K562 (cell line): ENCODE measurements at regions not wholly inside any gene's neighbourhood (a gene's known extent, or its start where the extent isn't known, plus 50 kb on each side); places are given as distances from the start of the nearest gene placed in this dataset.

Experiments used
- ATAC-seq: fragments of 200-7000 bp; cut with Tn5 transposase; 3 replicates; pipeline ENCODE4 v1.9.1; 2020; ENCODE audit warnings: moderate library complexity
- BruUV-seq: library from RNA; stranded (reverse); fragments of 400-500 nt; replicated peaks from 2 replicates; lab custom pipeline; 2021; lab: Mats Ljungman, UMichigan
- CTCF ChIA-PET: fragments of 300-600 bp; formaldehyde crosslinking; extraction: SDS; loops from one replicate; lab custom pipeline; 2021; ENCODE audit warnings: low intra/inter-chr PET ratio; lab: Yijun Ruan, JAX
- POLR2A ChIA-PET: fragments of 300-600, 350-650 bp; sonication (Branson Sonifier 250); formaldehyde crosslinking; extraction: SDS; loops from one replicate; lab custom pipeline; 2021; ENCODE audit warnings: antibody characterized with exemption, inconsistent platforms; lab: Yijun Ruan, JAX
- DNase-seq, 4 experiments: peaks; one replicate each; pipeline versions ENCODE4 v3.0.0 to v3.0.0-alpha.2; 2011 to 2018; ENCODE audit warnings: low spot score in 3 of 4, mixed read lengths in 3 of 4; ENCODE audit errors: extremely low read depth in 1 of 4
- FAIRE-seq: peaks from 2 replicates; lab custom pipeline; 2011; peaks lifted over from hg19 to GRCh38; lab: Jason Lieb, UNC
- H2AFZ ChIP-seq: 2 replicates; pipeline ENCODE4 v1.6.0; 2011; ENCODE audit warnings: low read depth, low read length, control low read depth, inconsistent platforms
- H3K27ac ChIP-seq: fragments of 200-600 bp; 3 replicates; pipeline ENCODE4 v1.8.0; 2011; ENCODE audit warnings: low read depth, mild to moderate bottlenecking, control low read depth, inconsistent platforms, low read length, moderate library complexity, mixed read lengths; ENCODE audit errors: extremely low read depth
- H3K27me3 ChIP-seq, 2 experiments: fragments of 300-600 bp in 1 of 2; 2 replicates in 1 of 2; 3 replicates in 1 of 2; pipeline versions ENCODE4 v1.6.0 to v1.8.0; 2011; ENCODE audit warnings: inconsistent platforms in 2 of 2, low read length in 2 of 2, mild to moderate bottlenecking in 1 of 2, mixed read lengths in 1 of 2, moderate library complexity in 1 of 2; ENCODE audit not compliant: control insufficient read depth in 2 of 2, insufficient read depth in 2 of 2
- H3K36me3 ChIP-seq: fragments of 300-600 bp; 3 replicates; pipeline ENCODE4 v1.8.0; 2011; ENCODE audit warnings: mild to moderate bottlenecking, low read length, inconsistent platforms; ENCODE audit not compliant: control insufficient read depth, insufficient read depth
- H3K4me1 ChIP-seq, 2 experiments: fragments of 200-600 bp in 1 of 2; replicated peaks in 1 of 2; 2 replicates in 1 of 2; 3 replicates in 1 of 2; pipeline versions ENCODE4 v1.5.1 to v1.8.0; 2011; ENCODE audit warnings: inconsistent platforms in 2 of 2, low read length in 2 of 2, mild to moderate bottlenecking in 1 of 2, mixed read lengths in 1 of 2, moderate library complexity in 1 of 2; ENCODE audit not compliant: control insufficient read depth in 2 of 2, insufficient read depth in 2 of 2
- H3K4me2 ChIP-seq: 2 replicates; pipeline ENCODE4 v1.6.1; 2011; ENCODE audit warnings: low read length, control low read depth, inconsistent platforms, mixed read lengths; ENCODE audit not compliant: insufficient read depth
- H3K4me3 ChIP-seq: fragments of 200-600 bp; sonication (generic), shearing (Covaris generic); 2 replicates; pipeline ENCODE4 v1.5.1; 2016; ENCODE audit warnings: control low read depth, inconsistent platforms
- H3K79me2 ChIP-seq: fragments of 200-600 bp; 3 replicates; pipeline ENCODE4 v1.8.0; 2011; ENCODE audit warnings: low read length, inconsistent platforms; ENCODE audit not compliant: control insufficient read depth, insufficient read depth
- H3K9ac ChIP-seq, 2 experiments: 2 replicates each; pipeline versions ENCODE4 v1.6.0 to v1.6.1; 2011; ENCODE audit warnings: low read depth in 2 of 2, low read length in 2 of 2, control low read depth in 1 of 2, inconsistent platforms in 1 of 2, mild to moderate bottlenecking in 1 of 2, mixed read lengths in 1 of 2; ENCODE audit not compliant: insufficient read depth in 1 of 2
- H3K9me1 ChIP-seq: one replicate; pipeline ENCODE4 v1.6.0; 2011; ENCODE audit warnings: inconsistent platforms, mild to moderate bottlenecking, low read length, moderate library complexity; ENCODE audit not compliant: control insufficient read depth, insufficient read depth
- H3K9me3 ChIP-seq: replicated peaks from 2 replicates; pipeline ENCODE4 v1.5.1; 2011; ENCODE audit warnings: low read depth, low read length, inconsistent platforms; ENCODE audit not compliant: control insufficient read depth, insufficient read depth
- H4K20me1 ChIP-seq: replicated peaks from 2 replicates; pipeline ENCODE4 v1.6.1; 2011; ENCODE audit warnings: low read length, inconsistent platforms, mixed read lengths; ENCODE audit not compliant: control insufficient read depth, insufficient read depth
- CHAMP1 ChIP-seq: fragments of 450-650 bp; IDR thresholded peaks from 2 replicates; pipeline ENCODE4 v1.6.1; 2016; ENCODE audit warnings: mild to moderate bottlenecking
- CLOCK ChIP-seq: fragments of 250-450 bp; sonication (Bioruptor Pico); IDR thresholded peaks from 2 replicates; pipeline ENCODE4 v1.4.0; 2020; ENCODE audit warnings: mild to moderate bottlenecking, moderate library complexity, borderline replicate concordance
- JUN ChIP-seq, 2 experiments: sonication (generic) in 1 of 2; formaldehyde crosslinking in 1 of 2; IDR thresholded peaks; 2 replicates each; pipeline versions ENCODE4 v1.6.1 to v1.8.0; 2012 to 2022; ENCODE audit warnings: borderline replicate concordance in 2 of 2, mild to moderate bottlenecking in 2 of 2, improper control_type of control experiment in 1 of 2, low read depth in 1 of 2, low read length in 1 of 2, missing genetic modification reagents in 1 of 2
- JUNB ChIP-seq: fragments of 450-650 bp; formaldehyde crosslinking; conservative IDR thresholded peaks from 2 replicates; pipeline ENCODE4 v1.4.0; 2020; ENCODE audit warnings: mild to moderate bottlenecking
- LEF1 ChIP-seq: fragments of 450-650 bp; IDR thresholded peaks from 2 replicates; pipeline ENCODE4 v1.6.1; 2016; ENCODE audit warnings: mild to moderate bottlenecking
- MCM3 ChIP-seq: fragments of 450-650 bp; IDR thresholded peaks from 2 replicates; pipeline ENCODE4 v1.6.1; 2016
- NONO ChIP-seq, 2 experiments: fragments of 200-400 bp in 1 of 2; fragments of 450-650 bp in 1 of 2; formaldehyde crosslinking in 1 of 2; IDR thresholded peaks; 2 replicates each; pipeline ENCODE4 v1.6.1; 2017; ENCODE audit warnings: low read depth in 2 of 2, mild to moderate bottlenecking in 2 of 2, moderate library complexity in 2 of 2, low read length in 1 of 2
- POU5F1 ChIP-seq: fragments of 150-350 bp; IDR thresholded peaks from 2 replicates; pipeline ENCODE4 v1.6.1; 2014; ENCODE audit warnings: borderline replicate concordance, low read length, low read depth, mild to moderate bottlenecking; ENCODE audit not compliant: partially characterized antibody
- ZNF184 ChIP-seq: sonication (generic); formaldehyde crosslinking; IDR thresholded peaks from 2 replicates; pipeline ENCODE4 v1.5.0; 2020; ENCODE audit warnings: missing genetic modification reagents
- ZNF518B ChIP-seq: fragments of 250-450 bp; sonication (Bioruptor Pico); IDR thresholded peaks from 2 replicates; pipeline ENCODE4 v1.5.0; 2021; ENCODE audit warnings: mild to moderate bottlenecking, moderate library complexity
- WGBS: fragments of 100-300 bp; shearing (Covaris generic); methylation state at CpG from one replicate; pipeline ENCODE4 v1.1.6; 2016; ENCODE audit warnings: low coverage, mixed read lengths; ENCODE audit not compliant: insufficient coverage; ENCODE audit errors: missing lambda C conversion rate; 5-methylcytosine and 5-hydroxymethylcytosine counted together
- in situ Hi-C: fragments of 300-500 bp; cut with MboI; formaldehyde crosslinking; loops from 4 replicates; pipeline ENCODE4 v1.15.0; 2018; ENCODE audit warnings: inconsistent platforms, mixed read lengths
- intact Hi-C: fragments of 100-400 bp; cut with micrococcal nuclease; formaldehyde crosslinking; loops from 2 replicates; pipeline ENCODE4 v1.14.2; 2022

- TF ChIP-seq CHAMP1 (no peak), MCM3 (no peak), NONO (IDR thresholded peaks at IDR 0.05; ENCODE audit: low read depth in 2 of 2, low read length in 1 of 2) (no peak)
These were observed 64.0 kb upstream of the ZNF516 start (continued) for GRCh38 chr18:76558881-76559667.

- no peak for DNase-seq
- no peak overlapping the region for H2AFZ ChIP-seq
- in situ Hi-C loops = no loop called here
- no peaks in the 10 kb centered on the region for H3K9me3 ChIP-seq
- intact Hi-C loops = no loop called here
- no peaks in the 10 kb centered on the region for H3K9me1 ChIP-seq
- ATAC-seq = no peak
- H3K27ac ChIP-seq = no peak overlapping the region
- no peaks in the 10 kb centered on the region for H3K4me1 ChIP-seq
- H3K36me3 ChIP-seq = no peaks in the 10 kb centered on the region
- no peaks in the 10 kb centered on the region for H4K20me1 ChIP-seq
- peaks cover 0 to 8% of the 10 kb centered on the region in 2 experiments; a peak in 2 of 5 replicates for H3K27me3 ChIP-seq
- FAIRE-seq = no peak
- CTCF ChIA-PET = no interaction called here
- H3K9ac ChIP-seq = no peak overlapping the region
- BruUV-seq = no TSS peak
- 2% methylated on average over 7 of the region's 10 CpGs for WGBS
- POLR2A ChIA-PET = interaction anchor here (0.7 to 1.2 kb wide), 2 partner anchors 8 to 104 kb away, joined by 3 read pairs; no protein-coding TSS in a partner anchor
- H3K4me3 ChIP-seq = no peak overlapping the region
- no peaks in the 10 kb centered on the region for H3K79me2 ChIP-seq
- H3K4me2 ChIP-seq = no peak overlapping the region
- TF ChIP-seq LEF1 = no peak
- TF ChIP-seq POU5F1 = no peak
- TF ChIP-seq JUN (IDR thresholded peaks at IDR 0.05; ENCODE audit: borderline replicate concordance, low read depth, low read length) = no peak
- no peak for TF ChIP-seq JUN (CRISPR knock-in tag; IDR thresholded peaks at IDR 0.05; ENCODE audit: borderline replicate concordance)
- no peak for TF ChIP-seq JUNB (CRISPR knock-in tag)
- no peak for TF ChIP-seq ZNF184 (CRISPR knock-in tag)
- no peak for TF ChIP-seq CLOCK (CRISPR knock-in tag)
- no peak for TF ChIP-seq ZNF518B (CRISPR knock-in tag)
These were observed 62.1 kb upstream of the ZNF516 start for GRCh38 chr18:76557026-76557575.
